Activated CD4-positive, alpha-beta T cell treated with anti-CD3 and anti-CD28 coated beads for 48 hours (primary cell): ENCODE measurements at regions not wholly inside any gene's neighbourhood (a gene's known extent, or its start where the extent isn't known, plus 50 kb on each side); places are given as distances from the start of the nearest gene placed in this dataset.
A peak's percentile ranks its signal among the peaks of the same experiment; 100 is the strongest.
"Not testable (repeated sequence)": the region's sequence is repeated elsewhere in the genome, so short reads cannot be mapped to it uniquely, and the experiment has no call there.

Experiments used
- DNase-seq: peaks from one replicate; pipeline ENCODE4 v3.0.0-alpha.2; 2020

DNA sequence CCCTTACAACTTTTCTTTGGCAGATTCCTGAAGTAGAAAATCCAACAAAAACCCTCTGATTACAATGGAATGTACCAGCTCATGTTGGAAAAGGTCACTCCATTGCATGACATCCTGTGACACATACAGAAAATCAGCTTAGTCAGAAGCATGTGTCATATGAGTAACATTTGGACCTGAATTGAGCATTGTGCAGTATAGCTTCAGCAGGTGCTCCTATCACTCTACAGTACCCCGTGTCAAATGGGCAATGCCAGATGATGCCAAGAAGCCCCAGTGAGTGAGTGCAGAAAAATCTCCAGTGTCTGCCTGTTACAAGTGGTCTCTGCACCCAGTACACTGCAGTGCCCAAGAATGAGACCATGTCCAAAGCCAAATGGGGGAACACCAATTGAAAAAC is 129.7 kb upstream of the RUNX1 start:
- DNase-seq = peak; percentile 22

DNA sequence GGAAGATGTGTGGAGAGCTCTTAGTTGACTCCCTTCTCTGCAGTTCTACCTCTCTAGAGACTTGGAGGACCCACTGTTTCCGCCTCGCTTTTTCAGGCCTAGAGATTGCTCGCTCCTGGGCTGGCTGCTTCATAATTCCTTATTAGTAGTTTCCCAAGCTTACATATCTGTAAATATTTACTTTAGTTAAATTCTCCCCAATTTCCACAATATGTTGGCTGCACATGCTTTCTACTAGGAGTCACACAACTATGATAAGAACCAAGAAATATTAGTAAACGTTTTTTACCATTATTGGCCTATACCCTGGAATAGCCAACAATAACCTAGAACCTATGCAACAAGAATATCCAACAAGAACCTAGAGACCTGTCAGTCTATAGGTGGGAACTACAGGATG is 129.0 kb upstream of the RUNX1 start:
- no peak for DNase-seq

DNA sequence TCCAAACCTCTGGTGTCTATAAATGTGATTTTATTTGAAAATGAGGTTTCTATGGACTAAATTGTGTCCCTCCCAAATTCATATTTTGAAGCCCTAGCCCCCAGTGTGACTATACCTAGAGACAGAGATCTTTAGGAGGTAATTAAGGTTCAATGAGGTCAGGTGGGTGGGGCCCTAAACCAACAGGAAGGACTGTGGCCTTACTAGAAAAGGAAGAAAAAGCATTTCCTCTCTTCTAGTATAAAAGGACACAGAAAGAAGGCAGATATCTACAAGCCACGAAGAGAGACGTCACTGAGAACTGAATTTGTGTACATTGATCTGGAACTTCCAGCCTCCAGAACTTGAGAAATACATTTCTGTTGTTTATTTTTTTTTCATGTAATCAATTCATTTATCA is 123.1 kb upstream of the RUNX1 start:
- no peak for DNase-seq

DNA sequence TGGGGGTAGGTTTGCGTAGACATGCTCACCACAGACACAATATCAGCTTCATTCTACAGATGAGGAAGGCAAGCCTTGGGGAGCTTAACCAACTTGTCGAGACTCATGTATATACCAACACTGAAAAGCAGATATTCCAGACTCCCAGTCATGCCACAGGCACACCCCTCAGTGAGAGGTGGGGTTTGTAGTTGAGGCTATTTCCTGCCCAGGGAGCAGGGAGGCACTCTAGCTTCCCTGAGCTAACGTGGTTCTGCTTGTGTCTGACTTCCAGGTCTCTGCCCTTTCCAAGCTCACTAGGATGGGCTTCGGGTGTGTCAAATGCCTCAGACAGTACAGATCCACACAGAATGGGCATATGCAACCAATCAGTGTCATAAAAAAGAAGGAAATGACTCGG is 122.3 kb upstream of the RUNX1 start:
- DNase-seq = no peak

GRCh38 chr21:35170818-35171217 is 121.7 kb upstream of the RUNX1 start:
- DNase-seq = no peak

GRCh38 chr21:35170244-35170643 is 121.1 kb upstream of the RUNX1 start:
- DNase-seq = no peak

DNA sequence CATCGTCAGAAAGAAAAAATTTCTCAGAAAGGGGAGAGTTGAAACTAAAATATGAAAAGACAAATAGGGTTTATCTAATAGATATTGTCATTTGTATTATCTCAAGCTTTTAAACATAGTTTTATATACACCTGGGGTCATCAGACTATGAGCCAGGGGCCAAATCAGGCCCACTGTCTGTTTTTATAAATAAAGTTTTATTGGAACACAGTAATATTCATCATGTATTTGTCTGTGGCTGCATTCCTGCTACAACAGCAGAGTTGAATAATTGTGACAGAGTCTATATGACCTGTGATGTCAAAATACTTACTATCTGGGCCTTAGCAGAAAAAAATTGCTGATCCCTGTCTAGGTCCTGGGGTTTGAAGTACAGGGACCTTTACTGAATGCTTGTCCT is 120.5 kb upstream of the RUNX1 start:
- no peak for DNase-seq

DNA sequence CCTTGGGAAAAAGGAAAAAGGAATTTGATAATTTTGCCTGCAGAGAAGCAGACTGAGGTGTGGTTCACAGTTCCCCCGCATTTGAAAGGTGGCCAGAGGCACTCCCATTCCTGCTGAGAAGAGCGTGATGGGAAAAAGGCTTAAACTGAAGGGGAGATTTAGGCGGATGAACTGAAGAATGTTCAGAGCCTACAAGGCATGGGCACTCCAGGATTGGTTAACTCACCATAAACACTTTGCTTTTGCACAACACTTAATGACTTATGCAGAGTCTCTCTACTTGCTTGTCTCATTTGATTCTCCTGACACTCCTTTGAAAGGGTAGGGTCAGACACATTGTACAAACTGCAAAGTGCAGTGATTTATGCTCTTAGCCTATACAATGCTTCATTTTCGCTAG is 119.6 kb upstream of the RUNX1 start:
- no peak for DNase-seq

GRCh38 chr21:35164971-35165483 is 115.9 kb upstream of the RUNX1 start:
- DNase-seq = no peak

DNA sequence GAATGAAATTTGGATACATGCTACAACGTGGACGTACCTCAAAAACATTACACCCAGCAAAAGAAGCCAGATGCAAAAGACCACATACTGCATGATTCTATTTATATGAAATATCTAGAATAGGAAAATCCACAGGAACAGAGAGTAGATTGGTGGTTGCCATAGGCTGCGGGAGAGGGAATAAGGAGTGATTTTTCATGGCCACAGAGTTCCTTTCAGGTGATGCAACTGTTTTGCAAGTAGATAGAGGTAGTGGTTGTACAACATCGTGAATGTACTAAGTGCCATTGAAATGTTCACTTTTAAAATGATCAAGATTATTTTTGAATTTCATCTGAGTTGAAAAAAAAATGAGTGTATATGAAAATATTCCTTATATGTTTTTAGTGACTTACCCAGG is 115.3 kb upstream of the RUNX1 start:
- DNase-seq = no peak

GRCh38 chr21:35163411-35163810 is 114.3 kb upstream of the RUNX1 start:
- no peak for DNase-seq

DNA sequence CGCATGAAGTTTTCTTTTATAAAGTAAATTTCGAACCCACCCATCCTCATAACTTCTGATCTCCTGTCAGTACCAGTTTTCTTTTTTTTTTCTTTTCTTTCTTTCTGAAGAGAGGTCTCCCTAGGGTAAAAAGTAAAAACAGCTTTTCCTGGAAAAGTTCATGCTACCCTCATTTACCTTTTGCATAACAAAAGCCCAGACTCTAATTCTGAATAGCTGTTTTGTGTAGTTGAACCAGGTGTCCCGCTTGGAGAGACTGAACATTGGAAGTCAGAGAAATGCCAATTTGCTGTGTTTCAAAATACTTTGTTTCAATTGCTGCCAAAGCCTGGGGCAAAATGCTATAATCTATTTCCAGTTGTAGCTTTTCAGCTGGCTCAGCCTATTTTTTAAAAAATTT is 113.7 kb upstream of the RUNX1 start:
- DNase-seq = no peak

- no peak for DNase-seq
Measured at GRCh38 chr21:35159881-35160280, 110.8 kb upstream of the RUNX1 start.

DNA sequence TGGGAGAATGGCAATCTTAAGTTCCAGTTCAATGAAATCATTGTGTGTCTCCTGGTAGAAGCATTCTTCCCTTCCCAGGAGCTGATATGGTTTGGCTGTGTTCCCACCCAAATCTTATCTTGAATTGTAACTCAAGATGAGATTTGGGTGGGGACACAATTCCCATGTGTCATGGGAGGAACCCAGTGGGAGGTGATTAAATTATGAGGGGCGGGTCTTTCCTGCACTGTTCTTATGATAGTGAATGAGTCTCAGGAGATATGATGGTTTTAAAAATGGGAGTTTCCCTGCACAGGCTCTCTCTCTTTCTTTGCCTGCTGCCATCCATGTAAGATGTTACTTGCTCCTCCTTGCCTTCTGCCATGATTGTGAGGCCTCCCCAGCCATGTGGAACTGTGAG is 108.3 kb upstream of the RUNX1 start:
- not testable (repeated sequence) for DNase-seq

- no peak for DNase-seq
Measured at GRCh38 chr21:35156293-35157278, 107.5 kb upstream of the RUNX1 start.

- DNase-seq = no peak
Measured at GRCh38 chr21:35154788-35155187, 105.7 kb upstream of the RUNX1 start.

DNA sequence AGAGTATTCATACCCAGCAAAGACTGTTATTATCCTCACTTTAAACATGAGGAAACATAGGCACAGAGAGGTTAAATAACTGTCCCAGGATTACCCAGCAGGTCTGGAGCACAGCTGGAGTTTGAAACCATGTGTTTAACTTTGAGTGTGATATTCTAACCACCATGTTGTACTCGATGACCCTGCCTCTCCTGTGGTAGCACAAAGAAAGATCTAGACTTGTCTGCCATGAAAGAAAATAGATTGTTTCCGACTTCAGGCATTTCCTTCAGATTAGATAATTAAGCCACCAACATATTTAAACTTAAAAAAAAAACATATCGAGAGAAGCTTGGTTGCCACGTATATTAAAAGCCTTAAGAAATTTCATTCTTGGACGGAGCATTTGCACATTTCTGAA is 104.6 kb upstream of the RUNX1 start:
- no peak for DNase-seq

DNA sequence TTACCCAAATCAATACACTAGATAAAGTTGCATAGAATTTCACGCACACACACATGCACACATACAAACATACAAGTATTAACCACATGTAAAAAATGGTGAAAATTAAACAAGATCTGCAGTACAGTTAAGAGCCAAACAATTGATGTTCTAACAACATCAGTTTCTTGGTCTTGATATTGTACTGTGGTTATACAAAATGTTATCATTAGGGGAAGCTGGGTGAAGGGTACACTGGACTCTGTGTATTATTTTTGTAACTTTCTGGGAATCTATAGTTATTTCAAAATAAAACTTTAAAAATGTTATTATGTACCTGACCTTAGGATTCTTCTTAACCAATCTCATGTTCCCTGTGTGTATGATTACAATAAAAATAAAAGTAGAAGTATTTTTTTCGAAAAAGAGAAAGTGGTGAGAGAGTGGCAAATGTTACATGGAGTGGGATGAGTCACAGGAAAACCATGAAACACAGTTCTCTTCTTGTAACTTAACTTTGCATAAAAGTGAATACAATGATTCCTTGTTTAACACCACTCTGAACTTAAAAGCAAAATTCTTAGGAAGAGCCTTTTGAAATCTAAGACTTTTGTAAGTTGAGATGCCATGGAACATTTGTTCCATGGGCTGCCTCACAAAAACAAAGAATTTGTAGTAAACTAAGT is 101.6 kb upstream of the RUNX1 start:
- DNase-seq = no peak

DNA sequence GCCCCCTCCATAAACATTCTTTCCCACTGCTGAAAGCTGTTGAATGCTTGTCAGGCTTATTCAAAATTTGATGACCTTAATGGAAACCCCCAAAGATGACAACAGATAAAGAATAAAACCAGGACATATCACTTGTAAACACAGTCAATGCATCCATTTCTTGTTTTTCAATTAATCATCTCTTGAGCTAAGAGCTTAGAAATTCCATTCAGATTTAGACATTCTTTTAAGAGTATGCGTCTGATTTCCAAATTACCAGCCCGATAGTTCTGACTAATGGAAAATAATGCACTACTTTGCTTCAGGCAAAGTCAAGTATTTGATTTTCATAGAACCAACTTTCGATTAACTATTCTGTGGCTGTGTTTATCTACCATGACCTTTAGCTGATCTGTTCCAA is 100.6 kb upstream of the RUNX1 start:
- DNase-seq = no peak

GRCh38 chr21:35147439-35147838 is 98.3 kb upstream of the RUNX1 start:
- no peak for DNase-seq

GRCh38 chr21:35145626-35146233 is 96.6 kb upstream of the RUNX1 start:
- DNase-seq = no peak

- DNase-seq = no peak
Measured at GRCh38 chr21:35144978-35145377, 95.9 kb upstream of the RUNX1 start.

- no peak for DNase-seq
Measured at GRCh38 chr21:35142036-35142815, 93.1 kb upstream of the RUNX1 start.
